Choroid plexus epithelial cell (primary cell): ENCODE measurements at regions not wholly inside any gene's neighbourhood (a gene's known extent, or its start where the extent isn't known, plus 50 kb on each side); places are given as distances from the start of the nearest gene placed in this dataset.

ENCODE experiments used
- DNase-seq: peaks from one replicate; pipeline ENCODE4 v3.0.0-alpha.2; 2010; ENCODE audit warnings: low read depth
- H3K4me3 ChIP-seq: 2 replicates; pipeline ENCODE4 v1.5.1; 2011; ENCODE audit warnings: low read depth, mild to moderate bottlenecking, control low read depth, low read length, moderate library complexity
- TF ChIP-seq, protein P1 (sequence below): conservative IDR thresholded peaks from 2 replicates; pipeline ENCODE4 v1.5.1; 2011; ENCODE audit warnings: low read depth, mild to moderate bottlenecking, control low read depth, inconsistent platforms, low read length, moderate library complexity

GRCh38 chr12:94872007-94872653, 131.4 kb downstream of the NDUFA12 start:
- DNase-seq, result no peak
- H3K4me3 ChIP-seq, result no peak overlapping the region
- TF ChIP-seq, protein P1, sequence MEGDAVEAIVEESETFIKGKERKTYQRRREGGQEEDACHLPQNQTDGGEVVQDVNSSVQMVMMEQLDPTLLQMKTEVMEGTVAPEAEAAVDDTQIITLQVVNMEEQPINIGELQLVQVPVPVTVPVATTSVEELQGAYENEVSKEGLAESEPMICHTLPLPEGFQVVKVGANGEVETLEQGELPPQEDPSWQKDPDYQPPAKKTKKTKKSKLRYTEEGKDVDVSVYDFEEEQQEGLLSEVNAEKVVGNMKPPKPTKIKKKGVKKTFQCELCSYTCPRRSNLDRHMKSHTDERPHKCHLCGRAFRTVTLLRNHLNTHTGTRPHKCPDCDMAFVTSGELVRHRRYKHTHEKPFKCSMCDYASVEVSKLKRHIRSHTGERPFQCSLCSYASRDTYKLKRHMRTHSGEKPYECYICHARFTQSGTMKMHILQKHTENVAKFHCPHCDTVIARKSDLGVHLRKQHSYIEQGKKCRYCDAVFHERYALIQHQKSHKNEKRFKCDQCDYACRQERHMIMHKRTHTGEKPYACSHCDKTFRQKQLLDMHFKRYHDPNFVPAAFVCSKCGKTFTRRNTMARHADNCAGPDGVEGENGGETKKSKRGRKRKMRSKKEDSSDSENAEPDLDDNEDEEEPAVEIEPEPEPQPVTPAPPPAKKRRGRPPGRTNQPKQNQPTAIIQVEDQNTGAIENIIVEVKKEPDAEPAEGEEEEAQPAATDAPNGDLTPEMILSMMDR, result no peak

- no peak for DNase-seq
- TF ChIP-seq, protein P1, result no peak
- no peak overlapping the region for H3K4me3 ChIP-seq
Observed at GRCh38 chr12:94870511-94870910, 133.0 kb downstream of the NDUFA12 start.

DNA sequence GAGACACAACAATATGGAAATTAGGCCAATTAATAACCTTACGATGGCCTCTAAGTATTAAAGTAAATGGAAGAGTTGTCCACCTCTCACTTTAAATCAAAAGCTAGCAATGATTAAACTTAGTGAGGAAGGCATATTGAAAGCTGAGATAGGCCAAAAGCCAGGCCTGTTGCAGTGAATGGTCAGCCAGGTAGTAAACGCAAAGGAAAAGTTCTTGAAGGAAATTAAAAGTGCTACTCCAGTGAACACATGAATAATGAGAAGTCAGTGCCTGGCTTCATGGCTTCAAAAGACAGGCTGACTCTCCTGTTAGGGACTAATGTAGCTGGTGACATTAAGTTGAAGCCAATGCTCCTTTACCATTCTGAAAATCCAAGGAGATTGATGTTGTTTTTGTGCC, 135.3 kb downstream of the NDUFA12 start:
- TF ChIP-seq, protein P1, result no peak
- DNase-seq, result no peak
- no peak overlapping the region for H3K4me3 ChIP-seq

DNA sequence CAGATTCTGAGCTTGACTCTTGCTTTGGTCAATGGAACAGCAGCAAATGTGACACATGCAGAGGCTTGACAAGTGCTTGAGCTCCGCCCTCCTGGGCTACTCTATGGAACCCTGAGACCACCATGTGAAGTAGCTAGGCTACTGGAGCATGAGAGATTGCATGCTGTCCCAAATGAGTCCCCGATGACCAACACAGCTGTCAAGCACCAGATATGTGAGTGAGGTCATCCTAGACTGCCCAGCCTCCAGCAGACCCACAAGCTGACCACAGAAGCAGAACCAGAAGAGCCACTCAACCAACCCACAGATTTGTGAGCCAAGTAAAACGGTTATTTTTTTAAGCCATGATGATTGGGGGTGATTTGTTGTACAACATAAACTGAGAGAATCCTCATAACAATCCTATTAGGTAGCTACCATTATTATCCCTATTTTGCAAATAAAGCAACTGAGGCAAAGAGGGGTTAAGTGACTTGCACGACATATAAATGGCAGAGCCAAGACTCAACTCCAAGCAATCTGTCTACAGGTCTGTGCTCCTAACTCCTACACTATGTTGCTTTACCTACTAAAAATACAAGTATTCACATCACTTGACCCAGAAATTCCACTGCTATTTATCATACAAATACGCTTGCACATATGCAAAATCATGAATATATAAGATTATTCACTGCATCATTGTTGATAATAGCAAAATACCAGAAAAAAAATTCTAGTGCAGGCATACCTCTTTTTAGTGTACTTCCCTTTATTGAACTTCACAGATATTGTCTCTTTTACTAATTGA, 136.2 kb downstream of the NDUFA12 start:
- DNase-seq, result peak; percentile 38
- no peak overlapping the region for H3K4me3 ChIP-seq
- TF ChIP-seq, protein P1, result no peak

GRCh38 chr12:94864987-94865386, 138.5 kb downstream of the NDUFA12 start:
- no peak overlapping the region for H3K4me3 ChIP-seq
- TF ChIP-seq, protein P1, result no peak
- DNase-seq, result no peak

DNA sequence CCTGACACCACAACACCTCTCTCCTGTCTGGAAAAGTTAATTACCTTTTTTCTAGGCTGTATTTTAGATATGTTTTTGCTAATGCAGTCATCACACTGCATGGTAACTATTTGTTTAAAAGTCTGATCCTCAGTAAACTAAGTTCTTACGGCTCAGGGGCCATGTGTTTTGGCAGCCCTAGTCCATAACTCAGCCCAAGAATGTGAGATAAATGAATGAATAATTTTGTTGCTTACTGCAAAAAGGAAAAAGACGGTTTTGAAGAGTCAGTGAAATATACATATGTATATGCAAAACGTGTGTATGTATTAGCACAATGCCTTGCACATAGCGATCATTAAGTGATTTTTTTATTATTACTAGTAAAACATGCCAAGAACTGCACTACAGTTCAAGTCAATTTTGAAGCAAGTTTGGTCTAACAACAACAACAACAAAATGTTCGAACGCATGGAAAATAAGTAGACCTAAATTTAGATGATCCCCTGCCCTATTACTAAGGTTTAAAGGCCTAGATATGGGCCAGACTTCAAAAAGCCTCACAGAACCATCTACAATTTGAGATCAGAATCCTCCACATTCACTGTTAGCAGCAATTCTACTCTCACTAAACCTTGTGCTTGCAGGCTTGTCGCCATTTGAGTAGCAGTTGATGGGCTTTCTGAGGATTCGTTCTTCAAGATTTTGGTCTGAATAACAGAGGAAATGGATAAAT, 140.0 kb downstream of the NDUFA12 start:
- DNase-seq, result no peak
- TF ChIP-seq, protein P1, result no peak
- no peak overlapping the region for H3K4me3 ChIP-seq
